HL-60/S4 treated with retinoic acid at 250 ng/mL for 4 days and 3 days (cell line): ENCODE measurements at regions not wholly inside any gene's neighbourhood (a gene's known extent, or its start where the extent isn't known, plus 50 kb on each side); places are given as distances from the start of the nearest gene placed in this dataset.

Source experiments
- in situ Hi-C: fragments of 300-500 bp; cut with MboI; formaldehyde crosslinking; loops from 2 replicates; pipeline ENCODE4 v1.7.0; 2022; ENCODE audit warnings: low sequenced_read_pairs

DNA sequence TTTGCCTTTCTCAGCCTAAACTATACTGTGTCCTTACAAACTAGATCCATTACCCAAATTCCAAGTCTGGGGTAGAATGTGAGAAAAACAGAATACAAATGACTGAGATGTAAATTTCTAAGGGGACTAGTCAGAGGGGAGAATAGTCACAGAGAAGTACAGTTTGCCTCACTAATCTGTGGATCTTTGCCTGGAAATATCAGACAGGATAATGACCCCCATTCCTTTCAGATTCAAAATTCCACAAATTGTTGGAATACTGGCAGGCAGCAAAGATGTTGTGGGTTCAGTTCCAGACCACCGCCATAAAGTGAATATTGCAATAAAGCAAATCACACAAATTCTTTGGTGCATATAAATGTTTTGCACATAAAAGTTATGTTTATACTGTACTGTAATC lies 762.8 kb upstream of the NR2F2 start:
- in situ Hi-C loops: no loop called here

DNA sequence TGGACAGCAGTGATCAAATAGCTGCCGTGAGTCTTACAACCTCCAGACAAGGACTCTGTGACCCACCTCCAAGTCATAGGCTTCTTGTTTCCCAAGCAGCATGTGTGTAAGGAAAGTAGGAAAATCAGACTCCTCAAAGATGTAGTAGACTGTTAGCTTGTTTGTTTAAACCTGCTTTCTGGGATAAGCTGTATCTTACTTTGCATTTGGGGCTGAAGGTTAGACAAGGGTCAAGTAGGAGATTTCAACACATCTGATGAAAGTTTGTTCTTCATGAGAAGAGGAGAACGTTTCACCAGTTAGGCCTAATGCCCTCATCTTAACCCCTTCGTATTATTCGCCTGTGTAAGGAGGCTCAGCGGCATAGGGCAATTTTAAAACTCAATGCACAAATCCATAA lies 756.4 kb upstream of the NR2F2 start:
- in situ Hi-C loops: no loop called here

GRCh38 chr15:95577927-95578326 lies 752.6 kb upstream of the NR2F2 start:
- in situ Hi-C loops: no loop called here

- in situ Hi-C loops: no loop called here
Observed at GRCh38 chr15:95580121-95580520, 750.4 kb upstream of the NR2F2 start.

DNA sequence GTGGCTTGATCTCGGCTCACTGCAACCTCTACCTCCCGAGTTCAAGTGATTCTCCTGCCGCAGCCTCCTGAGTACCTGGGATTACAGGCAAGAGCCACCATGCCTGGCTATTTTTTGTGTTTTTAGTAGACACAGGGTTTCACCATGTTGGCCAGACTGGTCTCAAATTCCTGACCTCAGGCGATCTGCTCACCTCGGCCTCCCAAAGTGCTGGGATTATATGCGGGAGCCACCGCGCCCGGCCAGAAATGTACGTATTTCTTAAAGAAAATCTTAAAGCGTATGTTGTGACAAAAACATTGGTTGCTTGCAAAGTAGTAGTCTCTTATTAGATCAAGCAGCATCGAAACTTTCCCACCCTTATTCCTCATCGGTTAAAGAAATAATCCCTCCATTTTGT lies 748.9 kb upstream of the NR2F2 start:
- in situ Hi-C loops: no loop called here

DNA sequence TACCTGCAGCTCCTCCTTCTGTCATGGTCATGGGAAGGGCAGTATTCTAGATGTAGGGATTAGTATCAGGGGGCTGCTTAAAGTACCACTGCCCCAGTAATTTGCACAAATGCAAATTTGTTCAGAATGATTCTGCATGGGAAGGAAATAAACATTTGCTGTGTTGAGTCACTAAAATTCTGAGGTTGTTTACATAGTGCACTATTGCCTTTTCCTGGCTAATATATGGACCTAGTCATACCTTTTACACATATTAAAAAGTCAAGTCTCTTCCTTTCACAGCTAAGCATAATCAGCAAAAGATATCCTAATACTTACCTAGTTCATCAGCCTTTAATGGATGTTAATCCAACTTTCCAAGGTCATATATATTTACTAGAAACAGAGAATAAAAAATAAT lies 746.4 kb upstream of the NR2F2 start:
- in situ Hi-C loops: no loop called here

GRCh38 chr15:95588056-95588455 lies 742.4 kb upstream of the NR2F2 start:
- in situ Hi-C loops: no loop called here

DNA sequence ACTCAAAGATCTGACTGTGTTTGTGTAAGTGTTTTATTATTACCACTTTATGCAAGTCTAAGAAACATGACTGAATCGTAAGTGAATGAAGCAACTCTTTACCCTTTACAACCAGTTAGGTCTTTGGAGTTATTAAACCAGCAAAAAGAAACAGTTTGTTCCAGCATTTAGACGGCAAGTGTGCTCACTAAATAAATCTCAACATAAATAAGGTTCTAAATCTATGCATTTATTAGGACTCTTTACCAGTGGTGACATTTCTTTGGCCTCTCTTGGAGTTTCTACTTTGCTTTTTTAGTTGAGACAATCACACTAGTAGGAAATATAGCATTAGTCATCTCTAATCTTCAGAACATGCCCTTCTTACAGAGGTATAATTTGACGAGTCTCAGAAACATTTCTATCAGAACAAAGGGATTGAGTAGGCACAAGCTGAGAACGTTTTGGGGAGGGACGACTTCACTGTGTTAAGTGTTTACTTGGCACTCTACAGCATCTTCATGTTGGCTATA lies 739.9 kb upstream of the NR2F2 start:
- in situ Hi-C loops: no loop called here

- in situ Hi-C loops: no loop called here
Observed at GRCh38 chr15:95591270-95591669, 739.2 kb upstream of the NR2F2 start.

DNA sequence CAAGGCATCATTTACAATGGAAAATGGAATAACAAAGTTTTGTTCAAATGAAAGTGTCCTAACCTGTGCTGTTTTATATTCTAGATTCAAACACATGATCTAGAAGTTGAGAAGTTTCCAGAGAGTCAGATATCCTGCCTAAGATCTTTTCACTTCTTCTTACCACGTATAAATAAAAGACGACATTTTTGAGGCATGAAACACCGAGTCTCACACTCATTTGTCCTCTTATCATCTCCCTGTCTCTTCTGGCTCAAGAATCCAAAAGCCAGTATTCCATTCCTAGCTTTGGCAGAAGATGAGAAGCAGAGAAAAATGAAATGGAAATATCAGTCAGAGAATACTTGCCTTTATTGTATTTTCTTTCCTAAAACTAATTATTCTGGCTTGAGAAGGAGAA lies 738.6 kb upstream of the NR2F2 start:
- in situ Hi-C loops: no loop called here

DNA sequence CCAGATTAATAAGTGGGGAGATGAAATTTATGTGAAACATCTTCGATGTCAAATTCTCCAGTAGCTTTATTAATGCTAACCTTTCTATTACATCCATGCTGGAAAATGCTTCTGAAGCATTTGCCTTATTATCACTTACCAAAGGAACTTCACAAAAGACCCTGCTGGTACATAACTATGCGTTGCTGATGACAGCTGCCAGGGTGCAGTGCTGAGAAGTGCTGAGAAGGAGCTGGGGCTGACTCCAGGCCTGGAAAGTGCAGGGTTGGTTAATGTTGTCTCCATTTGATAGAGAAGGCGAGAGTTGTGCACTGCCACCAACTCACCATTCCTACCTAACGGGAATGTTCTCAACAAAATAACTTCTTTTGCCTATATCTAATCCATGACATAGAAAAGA lies 736.0 kb upstream of the NR2F2 start:
- in situ Hi-C loops: no loop called here

DNA sequence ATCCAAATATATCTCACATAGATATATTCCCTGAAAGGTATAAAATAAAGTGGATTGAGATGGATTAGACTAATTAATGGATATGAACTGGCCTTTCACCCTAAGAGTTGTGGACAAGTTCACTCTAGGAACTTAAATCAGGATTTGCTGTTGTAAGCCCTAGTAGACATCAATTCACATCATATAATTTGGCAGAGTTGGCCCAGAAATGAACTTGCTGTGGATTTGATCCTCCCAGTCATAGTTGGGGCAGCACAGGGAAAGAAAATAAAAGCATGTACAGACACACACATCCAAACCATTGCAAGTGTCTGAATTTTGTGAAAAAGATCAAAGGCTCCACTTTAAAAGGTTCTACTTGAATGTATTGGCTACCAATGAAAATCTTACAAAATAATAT lies 734.7 kb upstream of the NR2F2 start:
- in situ Hi-C loops: no loop called here

GRCh38 chr15:95596496-95596895 lies 734.0 kb upstream of the NR2F2 start:
- in situ Hi-C loops: no loop called here

GRCh38 chr15:95598251-95598855 lies 732.1 kb upstream of the NR2F2 start:
- in situ Hi-C loops: no loop called here

- in situ Hi-C loops: no loop called here
Observed at GRCh38 chr15:95600367-95600766, 730.1 kb upstream of the NR2F2 start.

DNA sequence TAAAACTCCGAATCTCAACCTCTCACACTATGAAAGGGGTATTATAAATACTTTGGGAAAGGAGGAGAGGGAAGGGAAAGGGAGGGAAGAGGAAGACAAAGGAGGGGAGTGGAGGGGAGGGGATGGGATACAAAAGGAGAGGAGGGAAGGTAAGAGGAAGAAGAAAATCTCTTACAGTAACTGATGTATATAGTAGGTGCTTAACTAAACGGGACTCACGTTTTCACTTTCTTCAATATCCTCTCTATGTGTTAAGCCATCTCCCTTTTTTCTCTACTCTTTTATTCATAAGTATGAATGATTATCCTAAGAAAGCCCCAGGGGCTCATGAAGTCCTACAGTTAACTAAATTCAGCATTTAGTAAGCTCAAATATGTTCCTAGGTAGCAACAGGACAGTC lies 729.6 kb upstream of the NR2F2 start:
- in situ Hi-C loops: no loop called here

DNA sequence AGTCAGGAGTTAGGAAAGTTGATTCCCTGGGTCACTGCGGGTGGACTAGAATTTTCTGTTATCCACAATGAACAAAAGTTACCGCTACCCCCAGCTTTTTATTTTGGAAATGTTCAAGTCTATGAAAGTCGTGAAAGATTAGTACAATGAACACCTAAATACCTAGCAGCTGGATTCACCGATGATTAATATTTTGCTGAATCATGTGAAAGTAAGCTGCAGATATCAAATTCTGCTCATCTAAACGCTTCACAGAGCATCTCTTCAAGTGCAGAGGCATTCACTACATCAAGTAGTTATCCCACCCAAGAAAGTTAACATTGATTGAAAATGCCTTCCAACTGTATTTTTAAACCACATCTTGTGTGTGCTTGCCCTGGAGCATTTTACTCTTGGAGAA lies 729.0 kb upstream of the NR2F2 start:
- in situ Hi-C loops: no loop called here

- in situ Hi-C loops: no loop called here
Observed at GRCh38 chr15:95603802-95604201, 726.7 kb upstream of the NR2F2 start.

DNA sequence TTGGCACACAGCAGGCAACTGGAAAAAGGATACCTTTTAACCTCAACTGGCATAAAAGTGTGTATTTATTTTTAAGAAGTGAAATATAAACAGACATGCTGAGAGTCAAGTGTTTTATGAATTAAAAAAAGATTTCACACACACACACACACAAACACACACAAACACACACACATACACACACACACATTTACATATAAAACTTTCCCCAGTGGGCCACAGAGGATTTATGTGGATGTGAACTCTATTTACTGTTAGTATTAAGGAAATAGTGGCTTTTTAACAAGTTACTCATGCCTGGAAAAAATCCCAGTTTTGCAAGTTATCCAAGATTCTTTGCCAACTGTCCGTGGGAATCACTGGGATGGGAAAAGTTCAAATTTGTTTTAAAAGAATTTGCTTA lies 725.9 kb upstream of the NR2F2 start:
- in situ Hi-C loops: no loop called here

- in situ Hi-C loops: no loop called here
Observed at GRCh38 chr15:95605098-95605497, 725.4 kb upstream of the NR2F2 start.

DNA sequence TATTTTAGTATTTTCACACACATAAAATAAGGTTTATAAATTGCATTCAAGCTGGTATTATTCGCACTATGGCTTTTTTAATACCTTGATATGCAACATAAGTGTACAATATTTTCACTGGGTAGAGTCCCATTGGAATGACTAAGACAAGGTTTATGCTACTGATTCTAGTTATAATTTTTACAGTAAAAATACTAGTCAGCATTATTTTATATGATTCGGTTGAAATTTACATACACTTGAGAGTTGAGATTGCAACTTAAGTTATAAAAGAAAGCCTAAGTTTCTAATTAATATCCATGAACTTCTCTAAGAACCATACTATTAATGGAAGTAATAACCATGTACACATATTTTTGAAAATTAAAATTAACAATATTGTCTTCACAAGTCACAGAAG lies 723.9 kb upstream of the NR2F2 start:
- in situ Hi-C loops: no loop called here

- in situ Hi-C loops: no loop called here
Observed at GRCh38 chr15:95608371-95608770, 722.1 kb upstream of the NR2F2 start.

GRCh38 chr15:95609096-95609495 lies 721.4 kb upstream of the NR2F2 start:
- in situ Hi-C loops: no loop called here
